Thyroid gland (tissue), 4 donors: ENCODE measurements at regions not wholly inside any gene's neighbourhood (a gene's known extent, or its start where the extent isn't known, plus 50 kb on each side); places are given as distances from the start of the nearest gene placed in this dataset.

Experiments used
- DNase-seq, 2 donors: peaks; one replicate each; pipeline ENCODE4 v3.0.0-alpha.2; 2019
- H3K27ac ChIP-seq, 3 donors: fragments of 200-600 bp; sonication (generic); 1 replicate in 2 of 3; 2 replicates in 1 of 3; pipeline ENCODE4 v1.5.1; 2016 to 2019; ENCODE audit warnings: mild to moderate bottlenecking in 1 of 3, moderate library complexity in 1 of 3
- H3K27me3 ChIP-seq: fragments of 200-600 bp; sonication (generic); one replicate; pipeline ENCODE4 v1.5.1; 2019
- H3K36me3 ChIP-seq, 2 donors: fragments of 200-600 bp; sonication (generic); one replicate each; pipeline ENCODE4 v1.5.1; 2016 to 2019
- H3K4me1 ChIP-seq, 2 donors: fragments of 200-600 bp; sonication (generic); one replicate each; pipeline ENCODE4 v1.5.1; 2017 to 2019
- H3K4me3 ChIP-seq, 3 donors: fragments of 200-600 bp; sonication (generic); replicated peaks in 1 of 3; 1 replicate in 2 of 3; 2 replicates in 1 of 3; pipeline ENCODE4 v1.5.1; 2016; ENCODE audit warnings: mild to moderate bottlenecking in 1 of 3
- H3K9me3 ChIP-seq: fragments of 200-600 bp; sonication (generic); one replicate; pipeline ENCODE4 v1.5.1; 2017
- POLR2A ChIP-seq, 2 donors: fragments of 450-650 bp; IDR thresholded peaks; one replicate each; pipeline ENCODE4 v1.6.1; 2017; ENCODE audit warnings: antibody characterized with exemption in 2 of 2, mild to moderate bottlenecking in 2 of 2, moderate library complexity in 1 of 2
- WGBS, 2 donors: methylation state at CpG; one replicate each; pipeline ENCODE4 v1.1.5; 2017; 5-methylcytosine and 5-hydroxymethylcytosine counted together
- intact Hi-C: fragments of 100-400 bp; cut with DNase I; formaldehyde crosslinking; loops from one replicate; pipeline ENCODE4 v1.15.1; 2023
- TF ChIP-seq, protein P1 (sequence below), 6 experiments: fragments of 200-600 bp in 3 of 6; fragments of 450-650 bp in 3 of 6; sonication (generic) in 3 of 6; IDR thresholded peaks; one replicate each; pipeline ENCODE4 v1.5.1; 2016 to 2019; ENCODE audit warnings: antibody characterized with exemption in 6 of 6, mild to moderate bottlenecking in 2 of 6, inconsistent platforms in 1 of 6, moderate library complexity in 1 of 6

GRCh38 chr15:25055356-25056068 is 100.7 kb downstream of the SNRPN start:
- no peak overlapping the region for H3K27ac ChIP-seq
- TF ChIP-seq, protein P1, sequence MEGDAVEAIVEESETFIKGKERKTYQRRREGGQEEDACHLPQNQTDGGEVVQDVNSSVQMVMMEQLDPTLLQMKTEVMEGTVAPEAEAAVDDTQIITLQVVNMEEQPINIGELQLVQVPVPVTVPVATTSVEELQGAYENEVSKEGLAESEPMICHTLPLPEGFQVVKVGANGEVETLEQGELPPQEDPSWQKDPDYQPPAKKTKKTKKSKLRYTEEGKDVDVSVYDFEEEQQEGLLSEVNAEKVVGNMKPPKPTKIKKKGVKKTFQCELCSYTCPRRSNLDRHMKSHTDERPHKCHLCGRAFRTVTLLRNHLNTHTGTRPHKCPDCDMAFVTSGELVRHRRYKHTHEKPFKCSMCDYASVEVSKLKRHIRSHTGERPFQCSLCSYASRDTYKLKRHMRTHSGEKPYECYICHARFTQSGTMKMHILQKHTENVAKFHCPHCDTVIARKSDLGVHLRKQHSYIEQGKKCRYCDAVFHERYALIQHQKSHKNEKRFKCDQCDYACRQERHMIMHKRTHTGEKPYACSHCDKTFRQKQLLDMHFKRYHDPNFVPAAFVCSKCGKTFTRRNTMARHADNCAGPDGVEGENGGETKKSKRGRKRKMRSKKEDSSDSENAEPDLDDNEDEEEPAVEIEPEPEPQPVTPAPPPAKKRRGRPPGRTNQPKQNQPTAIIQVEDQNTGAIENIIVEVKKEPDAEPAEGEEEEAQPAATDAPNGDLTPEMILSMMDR (IDR thresholded peaks at IDR 0.05) = no peak
- TF ChIP-seq POLR2A (IDR thresholded peaks at IDR 0.05) = no peak
- peaks cover 98 to 99% of the 10 kb centered on the region in 2 donors for H3K36me3 ChIP-seq
- peaks cover 5% of the 10 kb centered on the region for H3K9me3 ChIP-seq
- H3K4me1 ChIP-seq = no peaks in the 10 kb centered on the region
- H3K27me3 ChIP-seq = no peaks in the 10 kb centered on the region
- peak in 1 of 2 donors; percentile 1 for DNase-seq
- intact Hi-C loops = no loop called here
- 86 to 94% methylated on average over 8 to 9 of the region's 9 CpGs for WGBS, 2 donors
- no peak overlapping the region for H3K4me3 ChIP-seq

DNA sequence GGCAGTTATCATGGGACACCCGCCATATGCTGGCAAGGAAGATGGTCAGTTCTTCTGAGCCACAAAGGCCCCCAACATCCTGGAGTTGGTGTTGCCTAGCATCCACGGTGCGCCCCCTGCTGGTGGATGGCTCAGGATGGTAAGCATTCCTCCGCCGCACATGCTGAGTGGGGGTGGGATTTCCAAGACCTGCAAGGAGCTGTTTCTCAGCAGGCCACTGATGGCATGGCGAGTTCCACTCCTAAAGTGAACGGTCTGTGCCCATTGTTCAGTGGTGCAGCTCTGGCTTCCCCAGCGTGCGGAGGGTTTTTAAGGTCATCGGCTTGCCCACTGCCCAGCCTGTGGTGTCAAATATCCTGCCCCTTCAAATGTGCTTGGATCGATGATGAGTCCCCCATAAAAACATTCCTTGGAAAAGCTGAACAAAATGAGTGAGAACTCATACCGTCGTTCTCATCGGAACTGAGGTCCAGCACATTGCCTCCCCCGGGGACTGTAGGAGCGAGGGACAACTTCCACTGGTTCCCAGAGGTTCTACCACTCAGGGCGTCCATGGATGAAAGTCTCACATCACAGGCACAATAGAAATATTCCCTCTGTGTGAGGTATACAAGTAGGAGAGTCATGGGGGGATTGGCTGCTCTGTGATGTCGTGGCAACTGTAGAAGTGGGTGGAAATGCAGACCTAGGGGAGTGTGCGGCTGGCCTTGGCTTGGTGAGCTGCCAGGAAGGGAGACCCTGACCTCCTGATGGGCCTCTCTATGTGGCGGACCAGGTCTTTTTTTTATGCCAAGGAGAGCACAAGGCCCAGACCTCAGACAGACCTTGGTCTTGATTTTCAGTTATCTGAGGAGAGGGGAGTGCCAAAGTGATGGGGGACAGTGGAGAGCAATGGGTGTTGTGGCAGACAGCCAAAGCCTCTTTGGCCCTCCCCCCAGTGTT is 102.0 kb downstream of the SNRPN start:
- no peak for TF ChIP-seq POLR2A (IDR thresholded peaks at IDR 0.05)
- TF ChIP-seq, protein P1 (IDR thresholded peaks at IDR 0.05) = no peak
- H3K4me3 ChIP-seq = no peak overlapping the region
- no peaks in the 10 kb centered on the region for H3K27me3 ChIP-seq
- 90 to 92% methylated on average over 11 to 20 of the region's 20 CpGs for WGBS, 2 donors
- peaks cover 98 to 100% of the 10 kb centered on the region in 2 donors for H3K36me3 ChIP-seq
- peak in 1 of 2 donors; percentile 2 for DNase-seq
- no peak overlapping the region for H3K27ac ChIP-seq
- no peaks in the 10 kb centered on the region for H3K4me1 ChIP-seq
- intact Hi-C loops = no loop called here
- H3K9me3 ChIP-seq = peaks cover 5% of the 10 kb centered on the region

DNA sequence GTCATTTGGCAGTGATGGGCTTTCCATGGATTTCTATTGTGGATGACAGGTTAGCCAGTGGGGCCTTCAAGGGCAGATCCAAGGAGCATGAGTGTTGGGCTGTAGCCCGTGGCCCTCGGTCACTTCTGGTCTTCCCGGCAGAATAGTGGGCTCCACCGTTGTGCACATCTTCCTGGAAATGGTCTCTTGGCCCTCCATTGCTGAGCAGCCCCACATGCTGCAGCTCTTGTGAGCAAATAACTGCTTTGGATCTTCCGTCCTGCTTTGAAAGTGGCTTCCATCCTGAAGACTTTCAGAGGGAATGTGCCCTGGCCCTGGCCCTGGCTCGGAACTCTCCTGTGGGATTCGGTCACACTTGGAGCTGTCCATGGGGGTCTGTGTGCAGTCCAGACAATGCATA is 102.8 kb downstream of the SNRPN start:
- Histone ChIP-seq H3K4me3 (no peak overlapping the region), H3K9me3 (peaks cover 5% of the 10 kb centered on the region), H3K4me1 (no peaks in the 10 kb centered on the region), H3K27me3 (no peaks in the 10 kb centered on the region), H3K27ac (no peak overlapping the region), H3K36me3 (peaks cover 99 to 100% of the 10 kb centered on the region in 2 donors)
- 93 to 94% methylated on average over 6 to 7 of the region's 7 CpGs for WGBS, 2 donors
- no peak for TF ChIP-seq POLR2A (IDR thresholded peaks at IDR 0.05)
- TF ChIP-seq, protein P1 (IDR thresholded peaks at IDR 0.05) = no peak
- peak in 1 of 2 donors; percentile 0 for DNase-seq
- intact Hi-C loops = no loop called here

DNA sequence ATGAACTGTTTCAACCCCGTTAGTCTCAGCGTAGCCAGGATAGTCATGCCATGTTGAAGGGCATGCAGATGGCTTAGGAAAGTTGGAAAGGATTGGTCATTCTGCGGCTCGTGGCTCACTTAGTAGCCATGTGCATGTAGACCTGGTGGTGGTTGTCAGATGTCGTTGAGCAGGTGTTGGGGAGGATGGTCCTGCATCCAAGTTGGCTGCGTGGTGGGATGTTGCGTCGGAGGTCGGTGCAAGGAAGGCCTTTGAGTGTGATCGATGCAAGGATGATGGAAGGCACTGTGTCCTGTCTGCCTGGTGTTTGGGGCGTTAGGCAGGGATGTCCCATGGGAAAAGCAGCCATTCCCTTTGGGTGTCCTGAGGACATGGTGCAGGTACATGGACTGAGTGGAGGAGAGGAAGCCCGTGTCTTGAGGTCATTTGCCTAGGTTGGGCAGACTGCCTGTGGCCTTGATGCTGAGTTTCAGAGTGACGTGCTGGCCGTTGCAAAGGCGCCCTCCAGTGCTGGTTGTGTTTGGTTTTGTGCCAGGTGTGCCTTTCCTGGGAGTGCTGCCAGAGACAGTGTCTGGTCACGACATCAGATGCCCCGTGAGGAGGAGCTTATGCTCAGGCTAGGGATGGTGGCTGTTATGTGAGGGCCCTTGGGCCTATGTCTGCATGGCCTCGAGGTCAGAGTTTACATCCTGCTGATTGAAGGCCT is 103.4 kb downstream of the SNRPN start:
- Histone ChIP-seq H3K4me3 (no peak overlapping the region), H3K4me1 (no peaks in the 10 kb centered on the region), H3K36me3 (peaks cover 99 to 100% of the 10 kb centered on the region in 2 donors), H3K27ac (no peak overlapping the region), H3K9me3 (peaks cover 5% of the 10 kb centered on the region), H3K27me3 (no peaks in the 10 kb centered on the region)
- DNase-seq = peak in 1 of 2 donors; percentile 1
- intact Hi-C loops = no loop called here
- WGBS, 2 donors = 89 to 92% methylated on average over 18 of the region's 18 CpGs
- no peak for TF ChIP-seq POLR2A (IDR thresholded peaks at IDR 0.05)
- TF ChIP-seq, protein P1 (IDR thresholded peaks at IDR 0.05) = no peak
